OCI-LY1 (cell line): ENCODE measurements at regions not wholly inside any gene's neighbourhood (a gene's known extent, or its start where the extent isn't known, plus 50 kb on each side); places are given as distances from the start of the nearest gene placed in this dataset.
"Not testable (repeated sequence)": the region's sequence is repeated elsewhere in the genome, so short reads cannot be mapped to it uniquely, and the experiment has no call there.

Experiments
- H2AFZ ChIP-seq: fragments of 200-600 bp; sonication (generic), shearing (Covaris generic); 2 replicates; pipeline ENCODE4 v1.6.0; 2014; ENCODE audit warnings: antibody characterized with exemption, mild to moderate bottlenecking, low read length
- H3F3A ChIP-seq: fragments of 200-600 bp; sonication (generic), shearing (Covaris generic); 2 replicates; pipeline ENCODE4 v1.6.0; 2014; ENCODE audit warnings: mild to moderate bottlenecking, antibody characterized with exemption, low read length, moderate library complexity; ENCODE audit not compliant: insufficient read depth
- H3K27ac ChIP-seq: fragments of 200-600 bp; sonication (generic); 2 replicates; pipeline ENCODE4 v1.5.1; 2014; ENCODE audit warnings: low read length, mixed run types, mild to moderate bottlenecking, low read depth; ENCODE audit not compliant: poor library complexity, severe bottlenecking
- H3K27me3 ChIP-seq: fragments of 200-600 bp; sonication (generic); 2 replicates; pipeline ENCODE4 v1.6.0; 2014; ENCODE audit warnings: antibody characterized with exemption, mild to moderate bottlenecking, low read length, moderate library complexity; ENCODE audit not compliant: insufficient read depth
- H3K36me3 ChIP-seq: fragments of 200-600 bp; sonication (generic); 2 replicates; pipeline ENCODE4 v1.6.1; 2014; ENCODE audit warnings: mild to moderate bottlenecking, antibody characterized with exemption, low read length, moderate library complexity, mixed read lengths; ENCODE audit not compliant: insufficient read depth
- H3K4me1 ChIP-seq: fragments of 200-600 bp; sonication (generic); 2 replicates; pipeline ENCODE4 v1.5.1; 2014; ENCODE audit warnings: mild to moderate bottlenecking, low read length, moderate library complexity; ENCODE audit not compliant: insufficient read depth, severe bottlenecking
- H3K4me2 ChIP-seq: fragments of 200-600 bp; sonication (generic), shearing (Covaris generic); 2 replicates; pipeline ENCODE4 v1.6.1; 2014; ENCODE audit warnings: low read length
- H3K4me3 ChIP-seq: fragments of 200-600 bp; sonication (generic); 2 replicates; pipeline ENCODE4 v1.5.1; 2014; ENCODE audit warnings: low read length, low read depth, mild to moderate bottlenecking, mixed read lengths; ENCODE audit not compliant: poor library complexity, severe bottlenecking
- H3K79me2 ChIP-seq: fragments of 200-600 bp; shearing (Covaris generic); 2 replicates; pipeline ENCODE4 v1.6.1; 2016; ENCODE audit warnings: mixed run types, low read length, mixed read lengths; ENCODE audit not compliant: insufficient read depth
- H3K9ac ChIP-seq: fragments of 200-600 bp; sonication (generic), shearing (Covaris generic); 2 replicates; pipeline ENCODE4 v1.6.1; 2014; ENCODE audit warnings: mild to moderate bottlenecking, low read length, mixed read lengths
- H3K9me2 ChIP-seq: fragments of 200-600 bp; sonication (generic), shearing (Covaris generic); 2 replicates; pipeline ENCODE4 v1.6.1; 2014; ENCODE audit warnings: low read depth, mild to moderate bottlenecking, low read length, mixed read lengths
- H3K9me3 ChIP-seq: fragments of 200-600 bp; shearing (Covaris generic); 2 replicates; pipeline ENCODE4 v1.6.1; 2014; ENCODE audit warnings: low read length, mixed read lengths
- H4K20me1 ChIP-seq: fragments of 200-600 bp; sonication (generic), shearing (Covaris generic); 2 replicates; pipeline ENCODE4 v1.6.0; 2016; ENCODE audit warnings: mild to moderate bottlenecking, low read length; ENCODE audit not compliant: insufficient read depth
- CTCF ChIP-seq: fragments of 200-600 bp; sonication (generic), shearing (Covaris generic); IDR thresholded peaks from 2 replicates; pipeline ENCODE4 v1.5.1; 2017; ENCODE audit warnings: mild to moderate bottlenecking, antibody characterized with exemption, low read length, moderate library complexity, mixed read lengths
- EZH2 ChIP-seq: fragments of 200-600 bp; sonication (generic), shearing (Covaris generic); IDR thresholded peaks from 2 replicates; pipeline ENCODE4 v1.8.0; 2017; ENCODE audit warnings: borderline replicate concordance, mixed run types, mild to moderate bottlenecking, antibody characterized with exemption, low read length, moderate library complexity, mixed read lengths

DNA sequence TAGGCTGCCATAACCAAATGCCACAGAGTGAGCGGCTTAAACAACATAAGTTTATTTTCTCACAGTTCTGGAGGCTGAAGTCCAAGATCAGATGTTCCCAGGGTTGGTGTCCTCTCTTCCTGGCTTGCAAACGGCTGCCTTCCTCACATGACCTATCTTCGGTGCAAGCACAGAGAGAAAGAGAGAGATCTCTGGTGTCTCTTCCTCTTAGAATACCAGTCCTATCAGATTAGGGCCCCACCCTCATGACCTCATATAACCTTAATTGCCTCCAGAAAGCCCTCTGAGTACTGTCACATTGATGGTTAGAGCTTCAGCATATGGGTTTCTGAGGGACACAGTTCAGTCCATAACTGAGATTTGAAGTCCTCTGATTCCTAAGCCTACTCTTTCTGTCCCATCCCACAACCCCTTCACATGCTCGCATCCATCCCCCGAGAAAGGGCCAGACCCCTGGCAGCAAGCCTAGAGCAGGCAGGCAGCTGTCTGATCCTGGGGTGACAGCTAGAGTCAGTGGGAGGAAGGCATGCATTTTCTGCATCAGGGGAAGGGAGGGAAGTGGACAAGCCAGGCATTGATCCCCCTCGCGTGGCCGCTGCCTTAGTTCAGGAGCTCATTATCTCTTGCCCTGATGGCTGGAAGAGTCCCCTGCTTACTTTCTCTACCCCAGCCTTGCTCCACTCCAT, 114.1 kb downstream of the FAR1 start:
- Histone ChIP-seq H3K27me3 (no peaks in the 10 kb centered on the region), H3K27ac (no peak overlapping the region), H3K4me1 (no peaks in the 10 kb centered on the region), H4K20me1 (no peaks in the 10 kb centered on the region), H3F3A (no peaks in the 10 kb centered on the region), H2AFZ (no peak overlapping the region), H3K4me2 (no peak overlapping the region), H3K9me3 (no peaks in the 10 kb centered on the region), H3K79me2 (no peaks in the 10 kb centered on the region), H3K36me3 (no peaks in the 10 kb centered on the region), H3K9ac (no peak overlapping the region), H3K9me2 (no peaks in the 10 kb centered on the region), H3K4me3 (no peak overlapping the region)
- no peak for TF ChIP-seq EZH2

GRCh38 chr11:13784441-13784840, 116.0 kb downstream of the FAR1 start:
- Histone ChIP-seq H3F3A (no peaks in the 10 kb centered on the region), H3K27me3 (no peaks in the 10 kb centered on the region), H3K4me2 (no peak overlapping the region), H3K9me3 (no peaks in the 10 kb centered on the region), H3K36me3 (no peaks in the 10 kb centered on the region), H3K79me2 (no peaks in the 10 kb centered on the region), H2AFZ (no peak overlapping the region), H3K9me2 (no peaks in the 10 kb centered on the region), H4K20me1 (no peaks in the 10 kb centered on the region), H3K4me3 (no peak overlapping the region), H3K27ac (no peak overlapping the region), H3K9ac (no peak overlapping the region), H3K4me1 (no peaks in the 10 kb centered on the region)
- TF ChIP-seq CTCF (no peak), EZH2 (no peak)

- no peak for TF ChIP-seq EZH2
- TF ChIP-seq CTCF: no peak
- no peak overlapping the region for H2AFZ ChIP-seq
- no peaks in the 10 kb centered on the region for H3K27me3 ChIP-seq
- H4K20me1 ChIP-seq: no peaks in the 10 kb centered on the region
- no peak overlapping the region for H3K4me3 ChIP-seq
- no peaks in the 10 kb centered on the region for H3F3A ChIP-seq
- H3K79me2 ChIP-seq: no peaks in the 10 kb centered on the region
- no peak overlapping the region for H3K9ac ChIP-seq
- H3K4me2 ChIP-seq: no peak overlapping the region
- no peaks in the 10 kb centered on the region for H3K9me2 ChIP-seq
- H3K4me1 ChIP-seq: no peaks in the 10 kb centered on the region
- no peaks in the 10 kb centered on the region for H3K36me3 ChIP-seq
- H3K9me3 ChIP-seq: no peaks in the 10 kb centered on the region
- H3K27ac ChIP-seq: no peak overlapping the region
Measured at GRCh38 chr11:13784855-13785254, 116.4 kb downstream of the FAR1 start.

DNA sequence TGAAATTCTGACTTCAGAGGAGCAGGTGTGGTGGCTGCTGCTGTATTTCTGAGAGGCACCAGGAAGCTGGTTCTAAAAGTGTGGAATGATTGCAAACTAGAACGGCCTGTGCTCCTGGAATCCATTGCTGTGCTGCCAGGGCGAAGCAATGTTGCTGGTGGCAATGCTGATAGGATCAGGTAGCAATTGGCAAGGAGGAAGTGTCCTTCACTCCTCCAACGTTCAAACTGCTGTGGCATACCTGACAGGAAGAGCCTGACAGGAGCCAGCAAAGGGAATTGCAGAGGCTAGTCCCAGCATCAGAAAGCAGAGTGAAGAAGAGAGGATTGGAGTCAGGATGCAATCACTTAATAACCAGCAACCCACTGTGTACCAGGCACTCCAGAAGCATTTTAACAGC, 118.2 kb downstream of the FAR1 start:
- Histone ChIP-seq H3K9me3 (no peaks in the 10 kb centered on the region), H3K36me3 (no peaks in the 10 kb centered on the region), H3K9me2 (no peaks in the 10 kb centered on the region), H2AFZ (no peak overlapping the region), H3K4me3 (no peak overlapping the region), H4K20me1 (no peaks in the 10 kb centered on the region), H3K79me2 (no peaks in the 10 kb centered on the region), H3K4me1 (no peaks in the 10 kb centered on the region), H3K9ac (no peak overlapping the region), H3K4me2 (no peak overlapping the region), H3F3A (no peaks in the 10 kb centered on the region), H3K27ac (no peak overlapping the region), H3K27me3 (no peaks in the 10 kb centered on the region)
- TF ChIP-seq EZH2 (no peak), CTCF (no peak)

DNA sequence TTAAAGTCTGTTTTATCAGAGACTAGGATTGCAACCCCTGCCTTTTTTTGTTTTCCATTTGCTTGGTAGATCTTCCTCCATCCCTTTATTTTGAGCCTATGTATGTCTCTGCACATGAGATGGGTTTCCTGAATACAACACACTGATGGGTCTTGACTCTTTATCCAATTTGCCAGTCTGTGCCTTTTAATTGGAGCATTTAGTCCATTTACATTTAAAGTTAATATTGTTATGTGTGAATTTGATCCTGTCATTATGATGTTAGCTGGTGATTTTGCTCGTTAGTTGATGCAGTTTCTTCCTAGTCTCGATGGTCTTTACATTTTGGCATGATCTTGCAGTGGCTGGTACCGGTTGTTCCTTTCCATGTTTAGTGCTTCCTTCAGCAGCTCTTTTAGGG, 129.1 kb downstream of the FAR1 start:
- H3K79me2 ChIP-seq, H3K4me1 ChIP-seq, H3K27me3 ChIP-seq, H3F3A ChIP-seq, H3K27ac ChIP-seq, H3K9me2 ChIP-seq, H3K4me3 ChIP-seq, H3K36me3 ChIP-seq, H2AFZ ChIP-seq, H3K9ac ChIP-seq, H4K20me1 ChIP-seq, H3K9me3 ChIP-seq, H3K4me2 ChIP-seq: not testable (repeated sequence)
